ENCODE measurements at regions not wholly inside any gene's neighbourhood (a gene's known extent, or its start where the extent isn't known, plus 50 kb on each side); places are given as distances from the start of the nearest gene placed in this dataset.

- H3K4me3 ChIP-seq (ENCODE audit: low read depth, low read length): no peak overlapping the region
- DNase-seq (ENCODE audit: low read depth): no peak
- TF ChIP-seq CTCF (IDR thresholded peaks at IDR 0.05; ENCODE audit: insufficient read depth, low read length): no peak
Observed at GRCh38 chr3:27779176-27779575, 57.1 kb upstream of the EOMES start.

GRCh38 chr3:27789420-27789819 is 67.3 kb upstream of the EOMES start:
- DNase-seq (ENCODE audit: low read depth): no peak
- no peak overlapping the region for H3K4me3 ChIP-seq (ENCODE audit: low read depth, low read length)
- TF ChIP-seq CTCF (IDR thresholded peaks at IDR 0.05; ENCODE audit: insufficient read depth, low read length): no peak

- H3K4me3 ChIP-seq (ENCODE audit: low read depth, low read length): no peak overlapping the region
- no peak for TF ChIP-seq CTCF (IDR thresholded peaks at IDR 0.05; ENCODE audit: insufficient read depth, low read length)
- DNase-seq (ENCODE audit: low read depth): no peak
Observed at GRCh38 chr3:27791956-27792355, 69.8 kb upstream of the EOMES start.

GRCh38 chr3:27792869-27793268 is 70.7 kb upstream of the EOMES start:
- no peak for TF ChIP-seq CTCF (IDR thresholded peaks at IDR 0.05; ENCODE audit: insufficient read depth, low read length)
- no peak for DNase-seq (ENCODE audit: low read depth)
- no peak overlapping the region for H3K4me3 ChIP-seq (ENCODE audit: low read depth, low read length)

GRCh38 chr3:27794211-27794610 is 72.1 kb upstream of the EOMES start:
- DNase-seq (ENCODE audit: low read depth): no peak
- no peak overlapping the region for H3K4me3 ChIP-seq (ENCODE audit: low read depth, low read length)
- no peak for TF ChIP-seq CTCF (IDR thresholded peaks at IDR 0.05; ENCODE audit: insufficient read depth, low read length)

- no peak overlapping the region for H3K4me3 ChIP-seq (ENCODE audit: low read depth, low read length)
- no peak for TF ChIP-seq CTCF (IDR thresholded peaks at IDR 0.05; ENCODE audit: insufficient read depth, low read length)
- DNase-seq (ENCODE audit: low read depth): no peak
Observed at GRCh38 chr3:27796365-27796875, 74.3 kb upstream of the EOMES start.

GRCh38 chr3:27797773-27798172 is 75.7 kb upstream of the EOMES start:
- no peak overlapping the region for H3K4me3 ChIP-seq (ENCODE audit: low read depth, low read length)
- no peak for DNase-seq (ENCODE audit: low read depth)

More at GRCh38 chr3:27797773-27798172, 75.7 kb upstream of the EOMES start:
- no peak for TF ChIP-seq CTCF (IDR thresholded peaks at IDR 0.05; ENCODE audit: insufficient read depth, low read length)
